Effector CD8-positive, alpha-beta T cell (primary cell): ENCODE measurements at regions not wholly inside any gene's neighbourhood (a gene's known extent, or its start where the extent isn't known, plus 50 kb on each side); places are given as distances from the start of the nearest gene placed in this dataset.
A peak's percentile ranks its signal among the peaks of the same experiment; 100 is the strongest.
"Not testable (repeated sequence)": the region's sequence is repeated elsewhere in the genome, so short reads cannot be mapped to it uniquely, and the experiment has no call there.

Source experiments
- DNase-seq: peaks from one replicate; lab custom pipeline; 2025; lab: John Stamatoyannopoulos, UW

DNA sequence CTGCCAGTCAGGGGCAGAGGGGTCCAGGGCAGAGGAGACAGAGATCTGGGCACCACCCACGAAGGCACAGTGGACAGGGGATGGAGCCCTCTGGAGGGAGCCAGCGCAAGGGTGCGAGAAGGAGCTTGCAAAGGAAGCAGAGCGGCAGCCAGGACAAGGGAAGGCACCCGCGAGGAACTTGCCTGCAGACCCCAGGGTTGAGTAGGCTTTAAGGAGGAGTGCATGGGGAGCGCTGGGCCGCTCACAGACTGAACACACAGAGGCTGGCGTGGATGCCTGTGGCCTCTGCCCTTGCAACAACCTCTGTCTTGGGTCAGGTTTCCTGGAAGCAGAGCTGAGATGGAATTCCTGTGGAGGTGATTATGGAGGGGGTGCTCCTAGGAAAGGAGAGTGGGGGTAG, 374.4 kb downstream of the CNTNAP3B start:
- DNase-seq = not testable (repeated sequence)

DNA sequence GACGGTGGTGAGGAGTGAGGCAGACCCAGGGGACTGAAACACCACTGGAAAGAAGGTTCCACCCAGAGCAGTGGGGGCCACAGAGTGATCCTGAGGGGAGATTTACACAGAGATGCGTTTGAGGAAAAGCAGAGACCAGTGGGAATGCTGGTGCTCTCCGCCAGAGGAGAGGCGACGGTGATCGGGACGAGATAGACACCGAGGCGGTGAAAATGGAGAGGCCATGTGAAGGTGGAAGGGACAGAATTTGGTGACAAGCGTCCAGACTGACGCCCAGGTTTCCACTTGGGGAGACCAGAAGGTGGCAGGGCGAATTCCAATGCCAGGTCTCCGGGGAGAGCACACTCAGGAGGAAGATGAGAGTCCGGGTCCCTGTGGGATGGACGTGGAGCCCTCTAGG, 374.8 kb downstream of the CNTNAP3B start:
- DNase-seq = not testable (repeated sequence)

DNA sequence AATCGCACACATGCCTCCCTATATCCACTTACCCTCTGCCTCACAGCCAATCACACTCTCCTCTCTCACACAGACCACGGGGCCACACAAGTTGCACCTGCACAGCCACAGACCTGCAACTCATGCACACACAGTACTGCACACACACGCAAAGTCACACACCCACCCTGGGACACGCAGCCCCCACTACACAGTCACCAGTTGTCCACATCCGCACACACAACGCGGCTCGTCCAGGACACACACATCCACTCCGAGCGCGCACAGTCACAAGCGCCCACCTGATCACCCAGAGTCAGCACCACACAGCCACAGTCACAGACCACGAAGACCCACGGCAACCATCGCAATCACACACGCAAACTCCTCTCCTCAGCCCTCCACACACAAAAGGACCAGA, 387.3 kb downstream of the CNTNAP3B start:
- DNase-seq = not testable (repeated sequence)

DNA sequence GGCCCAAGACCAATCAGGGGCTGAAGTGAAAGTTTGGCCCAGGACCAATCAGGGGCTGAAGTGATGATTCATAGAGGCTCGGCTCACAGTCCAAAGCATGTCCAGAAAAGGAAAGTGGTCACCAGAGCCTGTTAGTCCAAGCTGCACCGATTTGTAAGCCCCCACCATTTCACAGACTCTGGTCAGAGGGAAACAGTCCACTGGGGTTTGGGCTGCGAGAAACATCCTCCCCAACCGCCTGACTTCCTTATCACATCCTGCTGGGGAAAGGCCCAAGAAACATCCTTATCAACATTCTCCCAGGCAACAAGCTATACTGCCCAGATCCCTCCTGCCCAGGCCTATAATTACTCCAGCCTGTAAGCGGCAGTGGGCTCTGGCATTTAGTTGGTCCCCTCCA, 388.1 kb downstream of the CNTNAP3B start:
- not testable (repeated sequence) for DNase-seq

DNA sequence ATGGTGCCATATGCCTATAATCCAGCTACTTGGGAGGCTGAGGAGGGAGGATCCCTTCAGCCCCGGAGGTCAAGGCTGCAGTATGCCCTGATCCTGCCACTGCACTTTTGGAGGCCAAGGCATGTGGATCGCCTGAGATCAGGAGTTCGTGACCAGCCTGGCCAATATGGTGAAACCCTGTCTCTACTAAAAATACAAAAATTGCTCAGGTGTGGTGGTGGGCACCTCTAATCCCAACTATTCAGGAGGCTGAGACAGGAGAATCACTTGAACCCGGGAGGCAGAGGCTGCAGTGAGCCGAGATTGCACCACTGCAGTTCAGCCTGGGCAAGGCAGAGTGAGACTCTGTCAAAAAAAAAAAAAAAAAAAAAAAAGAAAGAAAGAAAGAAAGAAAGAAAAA, 390.5 kb downstream of the CNTNAP3B start:
- not testable (repeated sequence) for DNase-seq

DNA sequence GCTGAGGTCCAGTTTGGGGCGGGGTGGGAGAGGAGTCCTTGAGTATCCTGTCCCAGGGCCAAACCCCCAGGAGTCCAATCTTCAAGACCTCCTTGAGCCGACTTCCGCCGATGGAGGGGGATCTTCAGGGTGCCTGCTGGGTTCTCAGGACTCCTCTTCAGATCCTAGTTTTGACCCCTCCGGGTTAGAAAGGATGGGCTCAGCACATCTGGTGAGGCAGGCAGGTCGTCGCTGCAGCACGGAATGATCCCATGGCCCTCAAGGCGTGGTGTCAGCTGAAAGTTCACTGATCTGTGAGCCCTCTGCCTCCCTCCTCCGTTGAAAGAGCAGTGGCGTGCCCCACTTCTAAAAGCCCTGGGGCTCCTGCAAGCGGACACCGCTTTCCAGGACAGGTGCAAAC, 430.0 kb downstream of the CNTNAP3B start:
- not testable (repeated sequence) for DNase-seq

DNA sequence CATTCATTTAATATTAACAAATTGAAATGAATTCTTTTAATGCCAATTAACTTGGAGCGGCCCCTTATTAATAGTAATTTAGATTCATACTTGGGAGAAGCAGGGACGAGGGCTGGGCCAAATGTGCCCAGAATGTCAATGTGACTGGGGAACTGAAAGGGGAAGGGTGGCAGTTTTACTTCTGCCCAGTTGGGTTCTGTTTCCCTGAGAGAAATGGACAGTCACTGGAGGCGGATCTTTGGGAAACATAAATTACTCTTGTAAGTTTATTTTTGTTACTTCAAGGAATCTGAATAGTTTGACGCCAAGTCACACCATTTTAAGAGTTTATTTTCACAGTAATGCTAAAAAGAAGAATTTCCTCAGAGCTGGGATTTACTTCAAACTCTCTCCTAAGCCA, 432.1 kb downstream of the CNTNAP3B start:
- DNase-seq = not testable (repeated sequence)

DNA sequence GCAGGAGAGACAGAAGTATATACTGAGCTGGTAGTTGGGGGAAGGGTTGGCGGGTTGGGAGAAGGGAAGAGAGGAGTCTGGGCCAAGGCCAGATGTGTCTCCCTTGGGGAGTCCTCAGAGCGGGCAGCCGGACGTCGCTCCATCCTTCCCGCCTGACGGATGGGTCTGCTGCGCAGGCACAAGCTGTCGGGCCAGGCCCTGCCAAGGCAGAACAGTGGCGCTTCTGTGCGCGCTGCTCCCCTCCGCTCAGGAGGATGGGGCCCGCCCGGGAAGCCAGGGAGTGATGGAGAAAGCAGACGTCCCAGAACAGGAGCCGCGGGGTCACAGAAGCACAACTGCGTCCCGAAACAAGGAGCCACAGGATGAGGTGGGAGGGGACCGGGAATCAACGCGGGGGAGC, 449.9 kb downstream of the CNTNAP3B start:
- not testable (repeated sequence) for DNase-seq

DNA sequence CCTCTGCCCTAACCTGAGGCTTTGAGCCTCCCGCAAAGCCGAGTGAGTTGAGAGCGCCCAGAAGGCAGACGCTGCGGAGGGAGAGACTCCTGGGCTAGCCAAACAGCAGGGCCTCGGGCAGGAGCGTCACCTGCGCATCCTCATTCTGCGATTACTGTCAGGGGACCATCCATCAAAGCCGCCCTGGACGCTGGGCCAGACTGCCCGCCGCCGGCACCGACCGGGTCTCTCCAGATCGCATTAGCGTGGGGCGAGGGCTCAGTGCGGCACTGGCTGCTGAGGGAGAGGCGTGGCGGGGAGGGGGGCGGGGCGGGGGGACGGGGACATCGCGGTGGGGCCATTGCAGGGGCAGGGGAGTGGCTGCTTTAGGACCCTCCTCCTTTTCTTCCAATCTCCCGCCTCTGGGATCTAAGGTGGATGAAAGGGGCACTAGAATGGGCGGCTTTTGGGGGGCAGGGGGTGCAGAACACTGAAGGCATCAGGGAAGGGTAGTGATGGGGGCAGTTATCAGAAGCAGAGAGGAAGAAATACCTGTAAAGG, 465.7 kb downstream of the CNTNAP3B start:
- not testable (repeated sequence) for DNase-seq

DNA sequence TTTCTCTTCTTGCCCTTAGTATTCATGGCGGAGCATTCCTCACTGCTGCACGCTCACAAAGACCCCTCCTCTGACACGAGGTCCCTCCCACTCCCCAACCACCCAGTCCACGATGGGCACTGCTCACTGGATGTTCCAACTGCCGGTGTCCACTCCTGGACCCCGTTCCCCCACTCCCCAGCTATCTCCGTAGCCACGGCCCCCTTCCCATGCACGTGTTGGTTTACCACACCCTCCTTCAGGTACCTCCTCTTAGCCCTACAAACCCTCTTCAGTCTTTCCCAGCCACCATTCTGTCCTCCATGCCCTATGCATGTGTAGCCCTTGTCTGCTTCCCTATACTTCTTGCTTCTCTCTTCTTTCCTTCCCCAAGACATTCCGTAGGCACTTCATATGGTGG, 469.6 kb upstream of the ZNG1F start:
- not testable (repeated sequence) for DNase-seq

DNA sequence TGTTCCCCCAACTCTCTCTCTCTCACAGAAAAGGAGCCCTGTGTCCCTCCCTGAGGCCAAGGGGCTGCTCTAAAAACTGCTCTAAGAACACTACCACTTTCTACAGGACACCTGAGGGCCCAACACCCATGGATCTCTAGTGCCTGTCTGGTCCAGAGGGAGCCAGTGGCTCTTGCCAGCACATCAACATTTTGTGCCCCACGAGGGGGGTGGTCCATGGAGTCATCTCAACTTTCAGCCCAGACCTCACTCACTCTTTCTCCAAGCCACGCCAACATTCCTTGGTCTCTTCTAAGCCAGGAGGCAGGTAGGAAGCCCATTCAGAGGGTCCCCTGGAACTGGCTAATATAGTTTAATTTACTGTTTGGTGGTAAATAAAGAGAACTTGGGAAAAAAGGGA, 469.0 kb upstream of the ZNG1F start:
- DNase-seq = not testable (repeated sequence)

DNA sequence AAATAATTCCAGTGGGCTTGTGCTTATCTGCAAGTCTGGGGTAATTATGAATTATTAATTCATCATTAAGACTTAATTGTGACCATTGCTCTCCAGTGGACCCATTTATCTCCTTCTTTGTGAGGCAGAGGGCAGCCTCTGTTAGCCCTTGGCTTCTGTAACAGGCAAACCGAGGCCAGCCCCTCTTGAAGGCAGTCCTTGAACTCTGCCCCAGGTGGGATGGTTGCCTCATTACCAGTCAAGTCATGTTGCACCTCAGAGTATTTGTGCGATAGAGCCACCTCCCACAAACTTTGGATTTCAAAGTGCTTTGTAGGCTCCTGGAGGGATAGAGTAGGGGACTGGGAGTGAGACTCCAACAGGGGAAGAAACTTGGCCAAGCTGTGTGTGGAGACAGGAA, 468.0 kb upstream of the ZNG1F start:
- not testable (repeated sequence) for DNase-seq

DNA sequence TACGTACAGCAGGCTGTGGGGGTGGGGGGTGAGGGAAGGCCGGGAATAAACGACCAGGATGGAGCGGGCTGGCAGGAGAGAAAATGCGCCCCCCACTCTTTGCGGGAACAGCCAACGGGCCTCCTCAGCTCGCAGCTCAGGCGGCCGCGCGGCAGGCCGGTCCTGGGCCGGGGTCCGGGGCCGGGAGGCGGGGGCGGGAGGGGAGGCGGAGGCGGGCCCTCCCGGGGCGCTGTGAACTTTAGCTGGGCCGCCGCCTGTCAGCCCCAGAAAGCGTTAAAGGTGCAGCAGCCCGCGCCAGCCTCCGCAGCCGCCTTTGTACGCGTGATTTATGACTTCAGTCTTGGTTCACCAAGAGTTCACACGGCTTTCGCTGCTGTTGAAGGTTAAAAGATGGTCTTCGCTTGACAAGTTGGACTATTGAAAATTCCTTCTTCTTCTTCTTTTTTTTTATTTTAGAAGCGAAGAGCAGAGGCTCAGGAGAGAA, 466.0 kb upstream of the ZNG1F start:
- not testable (repeated sequence) for DNase-seq

DNA sequence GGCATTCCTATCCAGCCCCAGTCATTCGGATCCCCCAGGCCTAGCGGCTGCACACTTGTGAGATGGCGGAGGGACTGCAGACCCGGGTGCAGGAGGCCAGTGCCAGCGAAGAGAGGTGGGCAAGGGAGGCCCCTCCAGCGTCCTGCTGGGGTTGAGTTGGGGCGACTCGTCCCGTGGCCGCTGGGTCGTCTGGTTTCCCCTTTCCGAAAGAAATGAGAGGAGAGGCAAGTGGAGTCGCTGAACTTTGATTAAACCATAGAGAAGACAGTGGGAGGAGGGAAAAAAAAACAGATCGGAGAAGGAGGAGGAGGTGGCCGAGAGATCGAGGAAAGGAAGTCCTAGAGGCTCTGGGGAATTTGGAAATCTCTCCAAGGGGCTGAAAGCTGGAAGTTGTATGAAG, 465.2 kb upstream of the ZNG1F start:
- not testable (repeated sequence) for DNase-seq

DNA sequence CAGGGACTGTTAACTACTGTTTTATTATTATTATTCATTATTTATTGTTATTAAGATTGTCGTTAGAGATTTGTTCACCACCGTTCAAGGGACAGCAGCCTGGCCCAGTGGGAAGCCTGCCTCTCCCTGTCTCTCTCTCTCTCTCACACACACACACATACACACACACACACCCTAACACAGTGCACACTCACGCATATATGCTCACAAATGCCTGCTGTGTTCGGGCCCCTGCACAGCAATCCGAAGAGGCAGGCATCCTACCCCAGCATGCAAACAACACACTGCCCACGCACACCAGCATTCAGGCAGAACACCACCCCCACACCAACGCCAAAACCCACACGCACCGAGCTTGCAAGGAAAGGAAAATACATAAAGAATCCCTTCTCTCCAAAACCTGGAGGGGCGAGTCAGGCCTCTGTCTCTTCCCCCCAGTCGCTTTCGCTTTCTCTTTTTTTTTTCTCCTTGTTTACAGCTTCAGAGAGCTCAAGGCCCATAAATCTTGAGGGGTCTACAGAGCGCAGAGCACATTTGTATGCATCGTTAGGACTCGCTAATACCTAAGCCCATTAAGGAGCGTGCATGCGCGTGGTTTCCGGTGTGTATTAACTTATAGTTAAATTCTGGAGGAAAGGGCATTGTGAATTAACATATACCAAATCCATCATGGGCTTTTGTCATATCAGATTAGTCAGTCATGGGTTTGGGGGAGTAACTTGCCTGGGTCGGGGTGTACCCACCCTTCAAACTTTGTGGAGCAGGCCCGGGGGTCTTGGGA, 464.6 kb upstream of the ZNG1F start:
- DNase-seq = not testable (repeated sequence)

DNA sequence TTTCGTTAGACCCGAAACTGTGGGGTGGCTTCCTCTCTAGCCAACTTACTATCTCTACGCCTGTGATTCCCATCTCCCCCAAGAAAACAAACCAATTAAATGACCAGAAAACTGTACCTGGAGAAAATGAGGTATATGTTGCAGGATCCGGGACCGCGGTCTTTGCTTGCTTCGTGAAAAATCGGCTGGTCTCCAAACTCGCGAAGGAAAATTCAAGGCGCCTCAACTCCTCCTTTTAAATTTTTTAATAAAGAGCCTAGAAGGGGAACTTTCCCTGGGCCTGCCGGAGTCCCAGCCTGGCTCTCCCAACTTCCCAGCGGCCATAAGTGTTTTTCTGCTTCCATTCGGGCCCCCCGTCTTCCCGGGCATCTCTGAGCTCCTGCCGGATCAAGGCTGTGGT, 463.7 kb upstream of the ZNG1F start:
- not testable (repeated sequence) for DNase-seq

DNA sequence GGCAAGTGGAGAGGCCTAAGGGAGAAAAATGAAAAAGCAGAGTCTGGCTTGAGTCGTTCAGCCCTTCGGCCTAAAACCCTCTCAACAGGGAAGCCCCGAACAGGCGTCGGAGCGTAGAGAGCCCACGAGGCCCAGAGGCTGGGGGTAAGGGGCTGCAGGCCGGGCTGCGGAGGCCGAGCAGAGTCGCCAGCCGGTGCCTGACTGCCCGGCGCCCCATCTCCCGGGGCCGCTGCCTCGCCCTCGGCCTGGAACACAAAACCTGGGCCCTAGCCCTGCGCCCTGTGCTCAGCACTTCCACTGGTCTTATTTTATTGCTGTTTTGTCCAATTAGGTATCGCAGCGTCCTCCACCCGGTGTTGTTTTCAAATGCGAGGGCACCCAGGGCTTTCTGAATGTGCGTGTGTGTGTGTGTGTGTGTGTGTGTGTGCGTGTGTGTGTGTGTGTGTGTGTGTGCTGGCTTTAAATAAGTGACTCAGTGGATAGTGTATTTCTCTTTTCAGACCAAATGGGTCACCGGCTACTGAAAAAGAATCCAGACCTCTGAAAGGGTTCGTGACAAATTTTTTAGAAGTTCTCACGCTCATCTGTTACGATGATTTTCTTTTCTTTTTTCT, 463.1 kb upstream of the ZNG1F start:
- not testable (repeated sequence) for DNase-seq

DNA sequence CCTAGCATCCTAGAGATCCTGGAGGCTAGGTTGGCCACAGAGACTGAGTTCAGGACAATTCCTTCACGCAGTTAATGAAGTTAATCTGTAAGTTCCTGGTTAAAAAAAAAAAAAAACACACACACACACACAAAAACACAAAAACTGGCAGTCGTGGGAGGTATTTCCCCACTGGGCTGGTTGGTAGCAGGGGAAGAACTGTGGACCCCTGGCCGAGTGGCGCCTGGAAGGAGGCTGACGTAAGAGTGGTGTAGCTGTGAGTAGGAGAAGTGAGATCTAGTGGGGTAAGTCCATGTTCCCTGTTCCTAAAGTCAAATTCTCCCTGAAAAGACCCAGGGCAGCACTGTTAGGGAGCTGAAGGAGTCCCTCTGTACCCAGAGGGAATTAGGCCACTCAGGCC, 461.0 kb upstream of the ZNG1F start:
- not testable (repeated sequence) for DNase-seq

DNA sequence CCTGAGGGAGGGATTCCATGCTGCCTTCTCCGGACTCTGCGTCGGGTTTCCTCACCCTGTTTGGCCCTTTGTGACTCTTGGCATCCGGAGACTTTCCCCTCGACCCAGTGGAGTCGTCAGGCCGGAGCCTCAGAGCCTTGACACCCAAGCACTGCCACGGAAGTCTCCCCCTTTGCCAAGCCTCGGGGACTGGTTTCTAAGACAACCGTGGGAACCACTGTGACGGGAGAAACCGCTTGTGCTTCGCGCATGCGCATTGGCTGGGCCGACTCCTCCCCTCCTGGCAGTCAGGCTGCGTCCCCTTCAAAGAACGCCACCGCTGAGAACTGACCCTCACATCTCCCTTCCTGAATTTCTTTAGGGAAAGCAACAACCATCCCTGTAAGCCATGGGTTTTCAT, 459.4 kb upstream of the ZNG1F start:
- peak; percentile 31 for DNase-seq

DNA sequence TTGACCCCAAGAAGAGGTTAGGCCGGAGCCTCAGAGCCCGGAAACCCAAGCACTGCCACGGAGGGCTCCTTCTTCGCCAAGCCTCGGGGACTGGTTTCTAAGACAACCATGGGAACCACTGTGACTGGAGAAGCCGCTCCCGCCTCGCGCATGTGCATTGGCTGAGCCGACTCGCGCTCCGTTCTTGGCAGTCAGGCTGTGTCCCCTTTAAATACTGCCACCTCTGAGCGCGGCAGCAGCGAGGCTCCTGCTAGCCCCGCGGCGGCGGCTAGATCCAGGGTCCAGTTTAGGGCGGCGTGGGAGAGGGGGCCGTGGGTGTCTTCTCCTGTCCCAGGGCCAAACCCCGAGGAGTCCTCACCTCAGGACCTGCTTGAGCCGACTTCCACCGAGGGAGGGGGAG, 457.1 kb upstream of the ZNG1F start:
- not testable (repeated sequence) for DNase-seq

DNA sequence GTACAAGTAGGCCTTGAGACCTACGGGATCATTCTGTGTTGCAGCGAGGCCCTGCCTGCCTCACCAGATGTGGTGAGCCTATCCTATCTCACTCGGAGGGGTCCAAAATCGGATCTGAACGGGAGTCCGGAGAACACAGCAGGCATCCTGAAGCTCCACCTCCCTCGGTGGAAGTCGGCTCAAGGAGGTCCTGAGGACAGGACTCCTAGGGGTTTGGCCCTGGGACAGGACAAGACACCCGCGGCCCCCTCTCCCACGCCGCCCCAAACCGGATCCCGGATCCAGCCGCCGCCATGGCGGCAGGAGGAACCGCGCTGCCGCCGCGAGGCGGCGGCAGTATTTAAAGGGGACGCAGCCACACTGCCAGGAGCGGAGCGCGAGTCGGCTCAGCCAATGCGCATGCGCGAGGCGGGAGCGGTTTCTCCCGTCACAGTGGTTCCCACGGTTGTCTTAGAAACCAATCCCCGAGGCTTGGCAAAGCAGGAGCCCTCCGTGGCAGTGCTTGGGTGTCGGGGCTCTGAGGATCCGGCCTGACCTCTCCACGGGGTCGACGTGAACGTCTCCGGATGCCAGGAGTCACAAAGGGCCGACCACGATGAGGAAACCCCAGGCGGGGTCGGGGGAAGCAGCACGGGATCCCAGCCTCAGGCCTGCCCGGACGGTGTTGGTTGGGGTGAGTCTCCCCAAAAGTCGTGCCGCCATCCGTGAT, 454.6 kb upstream of the ZNG1F start:
- peak; percentile 56 for DNase-seq

DNA sequence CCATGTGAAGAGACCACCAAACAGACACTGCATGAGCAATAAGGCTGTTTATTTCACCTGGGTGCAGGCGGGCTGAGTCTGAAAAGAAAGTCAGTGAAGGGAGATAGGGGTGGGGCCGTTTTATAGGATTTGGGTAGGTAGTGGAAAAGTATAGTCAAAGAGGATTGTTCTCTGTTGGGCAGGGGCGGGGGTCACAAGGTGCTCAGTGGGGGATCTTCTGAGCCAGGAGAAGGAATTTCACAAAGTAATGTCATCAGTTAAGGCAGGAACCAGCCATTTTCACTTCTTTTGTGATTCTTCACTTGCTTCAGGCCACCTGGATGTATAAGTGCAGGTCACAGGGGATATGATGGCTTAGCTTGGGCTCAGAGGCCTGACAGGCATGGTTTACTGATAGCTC, 444.6 kb upstream of the ZNG1F start:
- not testable (repeated sequence) for DNase-seq
